ENCODE measurements at regions not wholly inside any gene's neighbourhood (a gene's known extent, or its start where the extent isn't known, plus 50 kb on each side); places are given as distances from the start of the nearest gene placed in this dataset.

DNA sequence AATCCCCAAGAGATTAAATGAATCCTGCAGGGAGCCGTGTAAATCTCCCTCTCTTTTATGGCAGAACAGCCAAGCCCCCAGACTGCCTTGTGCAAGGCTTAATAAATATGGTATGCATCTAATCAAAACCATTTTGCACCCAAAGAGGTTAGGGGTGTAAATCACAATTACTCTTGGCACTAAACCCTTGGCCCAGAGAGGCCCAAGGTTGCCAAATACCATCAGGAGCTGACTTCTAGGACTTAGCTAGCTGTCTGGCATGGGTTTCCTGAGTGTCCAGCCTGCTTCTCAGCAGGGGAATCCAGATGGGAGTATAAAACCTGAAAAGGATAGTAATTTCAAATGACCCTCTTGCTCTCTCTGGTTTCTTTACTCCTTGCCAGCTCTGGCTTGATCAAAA lies 610.4 kb downstream of the MED13L start:
- Mint-ChIP-seq H3K36me3 (no peaks in the 10 kb centered on the region), H3K27ac (no peak overlapping the region), H3K9me3 (peaks cover 0 to 6% of the 10 kb centered on the region in 2 donors)
- ATAC-seq: no peak
- no peak for DNase-seq (ENCODE audit: low spot score in 2 of 2)

DNA sequence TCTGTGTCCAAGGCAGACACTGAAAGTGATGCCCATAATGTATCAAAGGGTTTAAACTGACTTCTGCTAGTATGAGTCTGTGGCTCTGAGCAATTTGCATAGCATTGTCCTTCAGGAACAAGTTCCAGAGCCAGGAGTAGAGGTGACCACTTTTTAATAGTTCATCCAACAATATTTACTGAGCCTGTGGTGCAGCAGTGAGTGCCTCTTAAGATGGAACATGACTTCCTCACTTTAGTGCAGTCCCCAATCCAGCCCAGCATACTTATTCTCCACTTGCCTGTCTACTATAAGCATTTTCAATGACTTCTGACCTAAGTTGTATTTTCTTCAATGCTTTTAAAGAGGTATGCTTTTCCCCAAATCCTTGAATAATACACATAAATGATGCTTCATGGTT lies 611.3 kb downstream of the MED13L start:
- peaks cover 0 to 6% of the 10 kb centered on the region in 2 donors for H3K9me3 Mint-ChIP-seq
- no peak overlapping the region for H3K27ac Mint-ChIP-seq
- ATAC-seq (no peak), DNase-seq (ENCODE audit: low spot score in 2 of 2) (no peak)
- no peaks in the 10 kb centered on the region for H3K36me3 Mint-ChIP-seq

DNA sequence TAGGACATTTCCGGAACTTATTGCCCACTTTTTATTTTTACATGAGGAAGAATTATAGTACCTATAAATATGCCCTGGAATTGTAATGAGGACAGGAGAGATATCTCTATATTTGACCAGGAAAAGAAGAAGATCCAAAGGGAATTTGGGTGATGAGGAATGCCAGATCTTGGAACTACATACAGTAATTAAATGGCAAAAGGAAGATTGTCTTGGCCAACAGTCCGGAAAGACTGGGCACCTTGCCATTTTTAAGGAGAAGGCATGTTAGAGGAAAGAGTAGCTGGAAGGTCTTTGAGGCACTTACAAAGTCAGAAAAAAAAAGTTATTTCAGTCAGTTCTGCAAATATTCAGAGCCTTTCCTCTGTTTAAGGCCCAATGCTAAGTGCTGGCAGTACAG lies 616.4 kb downstream of the MED13L start:
- ATAC-seq (no peak), DNase-seq (ENCODE audit: low spot score in 2 of 2) (no peak)
- H3K36me3 Mint-ChIP-seq: no peaks in the 10 kb centered on the region
- no peak overlapping the region for H3K27ac Mint-ChIP-seq
- no peaks in the 10 kb centered on the region for H3K9me3 Mint-ChIP-seq

DNA sequence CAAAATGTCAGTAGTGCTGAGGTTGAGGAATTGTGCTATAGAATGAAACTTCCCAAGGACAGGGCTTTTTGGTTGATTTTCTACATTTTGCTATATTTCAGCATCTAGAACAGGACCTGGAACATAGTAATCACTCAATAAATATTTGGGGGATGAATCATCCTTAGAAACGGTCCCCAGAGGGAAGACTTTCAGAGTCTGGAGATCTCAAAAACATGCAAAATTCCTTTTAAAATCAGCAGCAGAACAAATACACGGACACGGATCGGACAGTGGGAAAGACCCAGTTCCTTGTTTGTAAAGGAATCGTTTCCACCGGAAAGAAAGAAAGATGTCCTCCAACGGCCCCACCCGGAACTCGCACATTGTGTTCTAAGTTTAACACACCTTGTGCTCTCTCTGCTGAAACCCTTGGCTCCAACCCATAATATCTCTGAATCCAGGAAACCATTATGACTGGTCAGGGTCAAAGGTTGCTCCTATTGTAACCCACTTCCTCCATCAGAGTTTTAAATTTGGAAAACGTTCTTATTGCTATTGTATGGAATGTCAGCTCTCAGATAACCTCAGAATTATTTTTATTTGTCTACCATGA lies 617.2 kb downstream of the MED13L start:
- no peaks in the 10 kb centered on the region for H3K36me3 Mint-ChIP-seq
- ATAC-seq (no peak), DNase-seq (ENCODE audit: low spot score in 2 of 2) (no peak)
- no peak overlapping the region for H3K27ac Mint-ChIP-seq
- no peaks in the 10 kb centered on the region for H3K9me3 Mint-ChIP-seq

DNA sequence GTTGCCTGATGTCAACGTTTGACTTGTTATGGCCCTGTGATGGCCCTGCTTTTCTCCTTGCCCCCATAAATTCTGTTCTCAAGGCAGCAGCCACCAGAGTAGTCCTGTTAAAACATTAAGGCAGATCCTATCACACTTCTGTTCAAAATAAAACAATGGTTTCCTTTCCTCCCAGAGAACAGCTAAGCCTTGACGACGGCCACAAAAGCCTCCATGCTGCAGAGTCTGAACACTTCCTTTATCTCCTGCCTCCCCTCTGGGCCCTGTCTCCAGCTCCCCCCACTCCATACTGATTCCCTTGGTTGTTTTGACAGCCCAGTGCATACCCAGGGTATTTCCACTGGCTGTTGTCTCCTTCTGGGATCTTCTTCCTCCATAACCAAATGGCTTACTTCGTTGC lies 618.1 kb downstream of the MED13L start:
- Mint-ChIP-seq H3K27ac (no peak overlapping the region), H3K36me3 (no peaks in the 10 kb centered on the region), H3K9me3 (no peaks in the 10 kb centered on the region)
- ATAC-seq: no peak
- DNase-seq (ENCODE audit: low spot score in 2 of 2): no peak

DNA sequence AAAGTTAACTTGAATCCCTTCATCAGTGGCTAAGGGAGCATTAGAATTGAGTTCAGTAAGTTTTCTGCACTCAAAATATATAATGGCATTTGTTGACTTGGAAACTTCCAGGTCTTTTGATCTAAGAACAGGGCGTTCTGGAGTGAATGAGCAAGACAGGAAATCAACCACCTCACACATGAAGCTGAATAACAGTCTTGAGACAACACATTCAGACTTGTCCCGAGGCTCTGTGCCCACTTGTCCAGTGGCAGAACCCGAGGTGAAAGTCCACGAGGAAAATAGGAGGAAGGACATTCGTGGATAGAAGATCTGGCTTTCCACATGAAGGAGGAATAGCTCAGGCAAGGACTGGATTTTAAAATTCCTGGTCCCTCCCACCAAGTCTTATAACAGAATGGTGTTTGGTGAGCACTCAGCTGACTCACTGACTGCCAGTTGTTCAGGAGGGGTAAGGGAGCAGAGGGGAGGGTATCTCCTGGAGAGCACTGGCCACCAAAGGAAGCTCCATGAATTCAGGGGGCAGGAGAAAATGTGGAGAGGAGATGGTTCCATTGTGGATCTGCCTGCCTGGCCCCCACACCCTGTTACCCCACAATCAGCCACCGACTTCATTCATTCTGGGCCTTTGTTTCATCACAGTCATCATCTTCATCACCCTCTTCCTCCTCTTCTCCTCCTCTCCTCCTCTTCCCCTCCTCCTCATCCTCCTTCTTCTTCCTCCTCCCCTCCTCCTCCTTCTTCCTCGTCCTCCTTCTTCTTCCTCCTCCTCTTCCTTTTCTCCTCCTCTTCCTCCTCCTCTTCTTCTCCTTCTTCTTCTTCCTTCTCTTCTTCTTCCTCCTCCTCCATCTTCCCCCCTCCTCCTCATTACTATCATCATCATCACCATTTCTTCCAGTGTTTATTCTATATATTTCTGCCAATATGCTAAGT lies 620.1 kb downstream of the MED13L start:
- no peak overlapping the region for H3K27ac Mint-ChIP-seq
- no peaks in the 10 kb centered on the region for H3K36me3 Mint-ChIP-seq
- no peaks in the 10 kb centered on the region for H3K9me3 Mint-ChIP-seq
- ATAC-seq (no peak), DNase-seq (ENCODE audit: low spot score in 2 of 2) (no peak)

DNA sequence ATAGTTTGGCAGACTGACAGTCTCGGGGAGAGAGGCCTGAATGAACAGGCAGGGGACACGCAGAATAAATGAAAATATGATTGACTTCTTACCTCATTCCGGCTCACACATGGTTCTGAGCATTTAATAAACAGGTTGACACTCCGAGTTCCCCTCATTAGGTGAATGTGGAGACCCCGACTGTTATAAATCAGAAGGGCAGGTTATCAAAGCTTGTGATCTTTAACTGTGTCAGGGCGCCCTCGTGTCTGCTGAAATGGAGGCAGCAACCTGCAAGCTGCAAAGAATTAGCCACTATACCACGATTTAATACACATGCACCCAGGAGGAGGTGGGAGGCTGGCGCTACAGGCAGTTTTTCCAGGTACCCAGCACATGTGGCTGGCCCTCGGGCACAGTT lies 627.5 kb downstream of the MED13L start:
- H3K9me3 Mint-ChIP-seq: peaks cover 6 to 10% of the 10 kb centered on the region in 2 donors
- no peak overlapping the region for H3K27ac Mint-ChIP-seq
- no peaks in the 10 kb centered on the region for H3K36me3 Mint-ChIP-seq
- ATAC-seq (no peak), DNase-seq (ENCODE audit: low spot score in 2 of 2) (no peak)

DNA sequence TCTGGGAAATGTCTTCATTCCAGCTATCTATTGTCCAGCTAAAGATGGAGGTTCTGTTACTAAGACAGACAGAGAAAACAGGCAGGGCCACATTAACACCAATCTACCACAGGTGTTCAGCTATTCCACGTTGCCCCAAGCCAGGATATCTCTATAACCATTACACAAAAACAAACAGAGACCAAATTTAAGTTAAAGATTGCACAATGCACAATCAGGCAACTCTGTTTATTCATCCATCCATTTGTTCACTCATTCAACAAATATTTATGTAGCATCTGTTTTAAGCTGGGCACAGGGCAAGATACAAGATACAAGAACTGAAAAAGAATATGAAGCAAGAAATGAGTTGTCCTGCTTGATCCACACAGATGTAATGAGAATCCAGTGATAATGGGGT lies 629.0 kb downstream of the MED13L start:
- DNase-seq (ENCODE audit: low spot score in 2 of 2): no peak
- Mint-ChIP-seq H3K9me3 (peaks cover 6 to 10% of the 10 kb centered on the region in 2 donors), H3K27ac (no peak overlapping the region), H3K36me3 (no peaks in the 10 kb centered on the region)
- ATAC-seq: no peak

DNA sequence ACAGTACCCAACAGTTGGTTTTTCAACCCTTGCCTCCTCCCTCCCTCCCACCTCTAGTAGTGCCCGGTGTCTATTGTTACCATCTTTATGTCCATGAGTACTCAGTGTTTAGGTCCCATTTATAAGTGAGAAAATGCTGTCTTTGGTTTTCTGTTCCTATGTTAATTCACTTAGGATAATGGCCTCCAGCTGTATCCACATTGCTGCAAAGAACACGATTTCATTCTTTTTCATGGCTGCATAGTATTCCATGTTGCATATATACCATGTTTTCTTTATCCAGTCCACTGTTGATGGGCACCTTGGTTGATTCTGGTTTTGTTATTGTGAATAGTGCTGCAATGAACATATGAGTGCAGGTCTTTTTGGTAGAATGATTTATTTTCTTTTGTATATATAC lies 631.3 kb downstream of the MED13L start:
- DNase-seq (ENCODE audit: low spot score in 2 of 2) (no peak), ATAC-seq (no peak)
- no peaks in the 10 kb centered on the region for H3K36me3 Mint-ChIP-seq
- H3K27ac Mint-ChIP-seq: no peak overlapping the region
- peaks cover 11 to 17% of the 10 kb centered on the region in 2 donors for H3K9me3 Mint-ChIP-seq

DNA sequence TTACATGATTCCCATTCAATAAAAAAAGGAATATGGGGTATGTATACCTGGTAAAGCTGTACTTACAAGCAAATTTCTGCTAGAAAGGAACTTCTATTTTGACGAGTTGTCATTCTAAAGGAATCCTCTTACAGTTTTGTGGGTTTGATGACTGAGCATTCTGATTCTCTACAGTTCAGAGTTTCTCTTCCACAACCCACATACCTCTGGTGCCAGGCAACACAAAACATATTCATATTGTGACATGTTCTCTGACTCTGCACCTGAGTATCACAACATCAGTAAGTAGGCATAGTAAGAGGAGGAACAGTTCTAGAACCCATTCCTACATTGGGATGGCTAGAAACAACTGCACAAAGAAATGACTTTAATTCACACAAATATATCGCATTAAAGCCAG lies 636.6 kb downstream of the MED13L start:
- no peak for ATAC-seq
- H3K9me3 Mint-ChIP-seq: peaks cover 5 to 7% of the 10 kb centered on the region in 2 donors
- H3K36me3 Mint-ChIP-seq: no peaks in the 10 kb centered on the region

DNA sequence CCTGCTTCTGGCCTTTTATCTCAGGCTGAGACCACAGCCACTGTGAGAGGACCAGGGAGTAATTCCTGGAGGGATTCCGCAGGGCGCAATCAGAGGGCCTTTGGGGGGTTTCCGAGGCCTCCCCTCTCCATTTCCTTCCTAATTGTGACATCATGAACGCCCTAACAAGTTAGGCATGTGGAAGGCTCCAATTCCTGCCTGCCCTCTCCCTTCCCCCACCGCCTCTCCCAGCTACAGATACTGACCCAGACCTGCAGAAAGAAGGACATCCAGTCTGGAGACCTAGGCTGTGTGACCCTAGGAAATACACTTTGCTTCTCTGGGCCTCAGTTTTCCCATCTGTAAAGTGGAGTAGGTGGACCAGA lies 637.9 kb downstream of the MED13L start:
- Mint-ChIP-seq H3K27ac (no peak overlapping the region), H3K9me3 (peaks cover 8 to 13% of the 10 kb centered on the region in 2 donors), H3K36me3 (no peaks in the 10 kb centered on the region)
- DNase-seq (ENCODE audit: low spot score in 2 of 2): no peak
- no peak for ATAC-seq

More for the DNA sequence above, 636.6 kb downstream of the MED13L start:
- no peak overlapping the region for H3K27ac Mint-ChIP-seq
- no peak for DNase-seq (ENCODE audit: low spot score in 2 of 2)

DNA sequence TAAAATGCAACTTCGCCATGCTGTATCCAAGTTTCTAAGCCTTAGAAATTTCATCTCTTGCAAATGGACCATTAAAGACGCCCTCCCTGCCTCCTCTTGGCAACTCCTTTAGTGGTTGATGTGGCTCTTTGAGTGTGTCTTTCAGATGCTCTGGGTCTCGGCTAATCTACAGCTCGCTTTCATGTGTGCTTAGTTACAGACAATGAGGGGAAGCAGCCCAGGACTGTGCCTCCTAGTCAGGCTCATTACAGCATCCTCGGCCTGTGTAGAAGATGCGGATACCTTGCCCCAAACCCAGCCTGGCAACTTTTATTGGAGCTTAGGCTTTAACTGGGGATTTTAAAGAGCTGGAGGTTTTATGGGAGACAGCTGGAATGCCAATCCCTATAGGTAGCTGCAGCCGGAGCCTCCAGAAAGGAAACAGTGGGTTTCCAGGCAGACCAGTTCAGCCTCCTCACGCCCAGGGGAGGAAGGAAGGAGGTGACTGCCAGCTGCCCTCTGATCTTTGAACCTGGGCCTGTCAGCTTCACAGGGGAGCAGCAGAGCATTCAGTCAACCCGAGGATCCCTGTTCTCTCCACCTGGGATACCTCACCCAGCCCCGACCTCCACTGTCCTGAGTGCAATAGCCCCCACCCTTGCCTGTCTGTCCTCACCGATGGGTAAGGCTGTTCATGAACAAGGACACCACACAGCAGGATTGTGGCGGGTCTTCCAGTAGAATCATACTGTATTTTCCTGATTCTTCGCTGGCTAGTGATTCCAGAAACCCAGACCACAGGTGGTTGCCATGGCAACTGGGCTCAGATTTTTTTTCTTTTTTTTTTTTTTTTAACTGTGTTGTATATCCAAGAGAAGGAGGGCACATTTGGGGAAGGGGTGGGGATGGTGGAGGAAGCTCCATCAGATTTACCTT lies 638.5 kb downstream of the MED13L start:
- Mint-ChIP-seq H3K9me3 (peaks cover 8 to 13% of the 10 kb centered on the region in 2 donors), H3K27ac (no peak overlapping the region), H3K36me3 (no peaks in the 10 kb centered on the region)
- no peak for ATAC-seq
- no peak for DNase-seq (ENCODE audit: low spot score in 2 of 2)

DNA sequence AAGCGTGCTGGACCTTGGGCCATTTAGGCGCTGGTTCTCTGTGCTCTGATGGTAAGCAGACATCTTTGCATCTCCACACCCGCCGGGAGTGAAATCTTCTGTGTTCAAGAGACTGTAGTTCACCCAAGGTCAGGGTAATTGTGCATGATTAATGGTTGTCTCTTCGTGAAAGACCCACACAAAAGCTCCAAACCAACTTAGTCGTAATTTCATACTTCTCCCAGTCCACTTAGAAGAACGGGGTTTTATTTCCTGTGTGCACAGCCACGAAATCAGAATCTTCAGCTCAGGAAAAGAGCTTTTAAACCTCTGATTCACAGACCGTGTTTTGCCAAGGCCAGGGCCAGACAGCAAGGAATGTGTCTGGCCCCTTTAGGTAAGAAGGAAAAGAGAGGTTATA lies 640.9 kb downstream of the MED13L start:
- Mint-ChIP-seq H3K36me3 (no peaks in the 10 kb centered on the region), H3K27ac (no peak overlapping the region), H3K9me3 (peaks cover 4 to 6% of the 10 kb centered on the region in 2 donors)
- DNase-seq (ENCODE audit: low spot score in 2 of 2) (no peak), ATAC-seq (no peak)

DNA sequence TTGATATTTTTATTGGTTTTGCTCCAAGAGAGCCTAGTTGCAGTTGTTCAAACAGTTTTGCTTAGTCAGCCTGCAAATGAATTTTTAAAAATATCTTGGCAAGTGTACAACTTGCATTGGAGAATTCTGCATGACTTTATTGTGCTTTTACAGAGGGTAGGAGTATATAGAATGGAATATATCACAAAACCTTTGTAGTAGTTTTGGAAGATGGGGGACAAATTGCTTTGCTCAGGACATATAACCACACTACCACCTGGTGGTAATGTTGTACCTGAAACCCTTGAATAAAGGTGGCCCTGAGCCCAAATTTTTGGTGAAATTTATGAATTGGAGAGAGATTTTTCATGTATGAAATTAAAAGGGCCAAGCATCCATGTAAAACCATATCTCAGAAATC lies 645.2 kb downstream of the MED13L start:
- ATAC-seq (no peak), DNase-seq (ENCODE audit: low spot score in 2 of 2) (no peak)
- Mint-ChIP-seq H3K9me3 (peaks cover 6 to 17% of the 10 kb centered on the region in 2 donors), H3K36me3 (no peaks in the 10 kb centered on the region), H3K27ac (no peak overlapping the region)

DNA sequence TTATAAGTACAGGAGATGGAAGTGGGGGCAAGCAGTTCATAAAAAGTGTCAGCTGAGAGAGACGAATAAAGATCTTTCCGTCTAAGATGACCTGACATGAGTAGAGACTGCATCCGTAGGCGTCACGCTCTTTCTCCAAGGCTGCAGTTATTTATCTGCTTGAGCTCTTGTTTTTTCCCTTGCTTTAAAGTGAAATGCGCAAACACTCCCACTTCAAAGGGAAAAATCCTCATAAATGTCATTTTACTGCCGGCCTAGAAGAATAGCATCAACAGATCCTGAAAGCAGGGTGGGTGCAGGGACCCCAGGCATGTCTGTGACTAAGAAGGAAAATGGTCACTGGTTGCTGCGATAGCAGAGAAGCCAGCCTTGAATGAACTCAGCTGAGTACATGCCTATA lies 647.4 kb downstream of the MED13L start:
- Mint-ChIP-seq H3K9me3 (peaks cover 3 to 13% of the 10 kb centered on the region in 2 donors), H3K36me3 (no peaks in the 10 kb centered on the region), H3K27ac (no peak overlapping the region)
- DNase-seq (ENCODE audit: low spot score in 2 of 2): no peak
- ATAC-seq: no peak

DNA sequence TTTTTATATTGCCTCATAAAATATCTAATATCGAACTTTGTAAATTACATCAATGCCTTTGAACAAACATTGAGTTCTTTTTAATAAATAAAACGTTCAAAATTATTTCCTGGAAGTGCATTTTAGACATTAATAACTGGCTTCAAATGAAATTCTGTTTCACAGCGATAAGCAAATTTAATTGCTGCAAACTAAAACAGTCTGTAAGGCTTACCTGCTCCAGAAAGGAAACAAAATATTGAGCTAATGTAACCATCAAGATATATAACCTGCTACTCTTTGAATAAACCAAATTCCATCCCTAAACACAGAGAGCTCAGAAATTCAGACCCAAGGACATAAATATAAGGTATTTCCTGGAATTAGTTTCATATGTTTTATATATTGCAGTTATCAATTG lies 651.3 kb downstream of the MED13L start:
- DNase-seq (ENCODE audit: low spot score in 2 of 2) (no peak), ATAC-seq (no peak)
- H3K36me3 Mint-ChIP-seq: no peaks in the 10 kb centered on the region
- no peak overlapping the region for H3K27ac Mint-ChIP-seq
- H3K9me3 Mint-ChIP-seq: peaks cover 6 to 13% of the 10 kb centered on the region in 2 donors

DNA sequence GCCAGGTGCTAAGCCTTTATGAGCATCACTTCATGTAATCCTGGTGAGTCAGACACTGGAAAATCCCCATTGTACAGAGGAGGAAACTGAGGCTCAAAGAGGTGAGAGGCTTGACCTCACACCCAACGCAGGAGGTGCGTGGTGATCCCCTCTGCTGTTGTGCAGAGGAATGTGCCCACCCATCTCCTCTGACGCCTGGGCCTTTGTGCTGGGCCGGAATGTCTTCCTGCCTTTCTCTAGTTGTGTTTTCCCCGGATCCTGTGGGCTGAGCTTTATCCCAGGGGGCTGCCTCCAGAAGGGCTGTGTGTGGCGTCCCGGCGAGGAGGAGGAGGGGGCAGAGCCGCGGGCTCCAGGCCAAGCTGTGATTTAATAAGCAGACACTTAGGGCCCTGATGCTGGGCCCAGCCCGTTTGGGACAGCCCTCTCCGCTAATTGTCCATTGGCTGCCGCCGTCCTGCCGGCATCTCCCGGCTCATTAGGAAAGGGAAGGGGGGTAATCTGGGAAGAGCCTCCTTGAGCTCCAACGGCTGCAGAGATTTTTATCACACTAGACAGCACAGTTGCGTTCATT lies 653.6 kb downstream of the MED13L start:
- Mint-ChIP-seq H3K9me3 (peaks cover 11 to 14% of the 10 kb centered on the region in 2 donors), H3K36me3 (no peaks in the 10 kb centered on the region), H3K27ac (no peak overlapping the region)
- ATAC-seq: no peak
- DNase-seq (ENCODE audit: low spot score in 2 of 2): no peak

Data from activated naive CD4-positive, alpha-beta T cell treated with anti-CD3 and anti-CD28 coated beads, Interleukin-2, amount 50 U/mL, for 72 hours (primary cell).